Suprapubic skin (tissue), 3 donors: ENCODE measurements at regions not wholly inside any gene's neighbourhood (a gene's known extent, or its start where the extent isn't known, plus 50 kb on each side); places are given as distances from the start of the nearest gene placed in this dataset.

Experiments
- EP300 ChIP-seq: sonication (generic); formaldehyde crosslinking; IDR thresholded peaks from one replicate; pipeline ENCODE4 v1.6.1; 2017; ENCODE audit warnings: antibody characterized with exemption
- POLR2A ChIP-seq, 2 donors: fragments of 450-650 bp; IDR thresholded peaks; one replicate each; pipeline ENCODE4 v1.6.1; 2017; ENCODE audit warnings: antibody characterized with exemption in 2 of 2, mild to moderate bottlenecking in 2 of 2, moderate library complexity in 2 of 2
- TF ChIP-seq, protein P1 (sequence below), 2 donors: fragments of 200-600 bp in 1 of 2; fragments of 450-650 bp in 1 of 2; sonication (generic) in 1 of 2; IDR thresholded peaks; one replicate each; pipeline ENCODE4 v1.5.1; 2016 to 2019; ENCODE audit warnings: antibody characterized with exemption in 2 of 2, mild to moderate bottlenecking in 1 of 2, moderate library complexity in 1 of 2

DNA sequence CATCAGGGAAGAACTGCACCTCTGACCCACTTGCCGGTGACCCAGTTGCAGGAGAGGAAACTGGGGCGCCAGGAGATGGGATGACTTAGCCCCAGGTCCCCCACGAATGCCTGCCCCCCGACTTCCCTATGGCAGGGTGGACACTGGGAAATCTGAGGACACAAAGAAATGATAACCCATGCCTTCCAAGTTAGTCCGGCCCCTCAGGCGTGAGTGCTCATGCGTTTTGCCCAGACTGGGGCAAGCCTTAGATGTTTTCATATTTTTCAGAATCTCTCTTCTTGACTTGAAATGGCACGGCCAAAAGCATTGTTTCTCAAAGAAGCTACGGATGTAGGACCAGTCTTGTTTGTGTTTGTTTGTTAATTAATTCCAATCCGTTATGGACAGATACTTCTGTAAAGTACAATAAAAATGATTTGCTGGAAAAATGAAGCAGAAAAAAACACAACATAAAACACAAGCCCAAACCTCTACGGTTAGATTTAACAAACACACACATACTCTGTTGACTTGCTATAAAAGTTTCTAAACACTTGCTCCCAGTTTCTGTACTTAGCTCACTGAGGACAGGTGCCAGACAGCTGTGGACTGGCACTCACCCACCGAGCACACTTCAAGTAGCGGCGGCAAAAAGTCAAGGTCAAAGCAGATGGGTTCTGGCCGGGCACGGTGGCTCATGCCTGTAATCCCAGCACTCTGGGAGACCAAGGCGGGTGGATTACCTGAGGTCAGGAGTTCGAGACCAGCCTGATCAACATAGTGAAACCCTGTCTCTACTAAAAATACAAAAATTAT lies 341.5 kb downstream of the BCOR start:
- TF ChIP-seq, protein P1, sequence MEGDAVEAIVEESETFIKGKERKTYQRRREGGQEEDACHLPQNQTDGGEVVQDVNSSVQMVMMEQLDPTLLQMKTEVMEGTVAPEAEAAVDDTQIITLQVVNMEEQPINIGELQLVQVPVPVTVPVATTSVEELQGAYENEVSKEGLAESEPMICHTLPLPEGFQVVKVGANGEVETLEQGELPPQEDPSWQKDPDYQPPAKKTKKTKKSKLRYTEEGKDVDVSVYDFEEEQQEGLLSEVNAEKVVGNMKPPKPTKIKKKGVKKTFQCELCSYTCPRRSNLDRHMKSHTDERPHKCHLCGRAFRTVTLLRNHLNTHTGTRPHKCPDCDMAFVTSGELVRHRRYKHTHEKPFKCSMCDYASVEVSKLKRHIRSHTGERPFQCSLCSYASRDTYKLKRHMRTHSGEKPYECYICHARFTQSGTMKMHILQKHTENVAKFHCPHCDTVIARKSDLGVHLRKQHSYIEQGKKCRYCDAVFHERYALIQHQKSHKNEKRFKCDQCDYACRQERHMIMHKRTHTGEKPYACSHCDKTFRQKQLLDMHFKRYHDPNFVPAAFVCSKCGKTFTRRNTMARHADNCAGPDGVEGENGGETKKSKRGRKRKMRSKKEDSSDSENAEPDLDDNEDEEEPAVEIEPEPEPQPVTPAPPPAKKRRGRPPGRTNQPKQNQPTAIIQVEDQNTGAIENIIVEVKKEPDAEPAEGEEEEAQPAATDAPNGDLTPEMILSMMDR (IDR thresholded peaks at IDR 0.05), result no peak
- TF ChIP-seq EP300, result no peak
- no peak for TF ChIP-seq POLR2A (IDR thresholded peaks at IDR 0.05)
